Effector memory CD8-positive, alpha-beta T cell (primary cell): ENCODE measurements at regions not wholly inside any gene's neighbourhood (a gene's known extent, or its start where the extent isn't known, plus 50 kb on each side); places are given as distances from the start of the nearest gene placed in this dataset.

Experiments
- ATAC-seq: fragments of 150-1000 bp; cut with Tn5 transposase; replicated peaks from 2 replicates; pipeline ENCODE4 v1.10.0; 2021; ENCODE audit warnings: mild to moderate bottlenecking, moderate library complexity
- DNase-seq, 3 experiments: peaks; one replicate each; pipeline ENCODE4 v3.0.0; 2021
- H3K27ac Mint-ChIP-seq, 2 donors: one replicate each; pipeline ENCODE4 v1.8.0; 2022; ENCODE audit warnings: mild to moderate bottlenecking in 2 of 2, mixed read lengths in 2 of 2, moderate library complexity in 2 of 2
- H3K27me3 Mint-ChIP-seq, 2 donors: one replicate each; pipeline ENCODE4 v1.8.0; 2022; ENCODE audit warnings: mixed read lengths in 2 of 2
- H3K36me3 Mint-ChIP-seq: one replicate; pipeline ENCODE4 v1.8.0; 2022; ENCODE audit warnings: mild to moderate bottlenecking, moderate library complexity, mixed read lengths; ENCODE audit not compliant: insufficient read depth
- H3K4me1 Mint-ChIP-seq, 2 donors: one replicate each; pipeline ENCODE4 v1.8.0; 2022; ENCODE audit warnings: low read depth in 2 of 2, mixed read lengths in 2 of 2
- H3K4me3 Mint-ChIP-seq, 2 donors: one replicate each; pipeline ENCODE4 v1.8.0; 2022; ENCODE audit warnings: mild to moderate bottlenecking in 2 of 2, mixed read lengths in 2 of 2, moderate library complexity in 2 of 2
- H3K9me3 Mint-ChIP-seq, 2 donors: one replicate each; pipeline ENCODE4 v1.8.0; 2022; ENCODE audit warnings: mixed read lengths in 2 of 2

DNA sequence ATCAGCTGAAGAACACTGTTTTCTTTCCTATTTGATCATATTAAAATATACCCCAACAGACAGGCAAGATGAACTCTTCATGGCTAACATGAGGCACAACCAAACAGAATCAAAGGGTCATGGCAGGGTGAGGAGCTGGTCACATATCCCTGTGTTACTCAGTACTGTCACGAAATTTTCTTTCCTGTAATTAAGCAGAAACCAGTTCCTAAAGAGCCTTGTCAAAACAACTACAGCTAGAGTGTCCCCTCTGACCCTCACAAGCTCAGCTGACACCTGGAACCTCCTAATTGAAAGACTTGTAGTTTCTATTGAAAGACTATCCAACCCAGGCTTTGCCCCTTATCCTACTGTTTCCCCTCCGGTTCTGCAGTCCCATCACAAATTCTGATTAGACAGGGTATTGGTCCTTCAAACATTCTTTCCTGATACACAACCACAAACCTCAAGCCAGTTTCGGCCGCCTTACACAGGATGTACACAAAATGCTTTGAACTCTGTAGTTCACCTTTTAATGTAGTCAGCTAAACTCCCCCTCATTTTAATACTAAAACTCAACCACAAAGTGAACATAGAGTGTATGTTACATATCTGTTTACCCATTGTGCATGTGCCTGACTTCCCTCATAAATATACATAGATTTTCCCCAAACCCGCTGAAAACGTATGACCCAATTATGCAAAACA, 651.9 kb downstream of the MRPL39 start:
- DNase-seq, result no peak
- Mint-ChIP-seq H3K36me3 (no peaks in the 10 kb centered on the region), H3K27ac (no peak overlapping the region), H3K4me1 (no peaks in the 10 kb centered on the region), H3K9me3 (peaks cover 2 to 11% of the 10 kb centered on the region in 2 donors), H3K27me3 (no peaks in the 10 kb centered on the region), H3K4me3 (no peak overlapping the region)
- ATAC-seq, result no peak

- Mint-ChIP-seq H3K36me3 (no peaks in the 10 kb centered on the region), H3K27me3 (no peaks in the 10 kb centered on the region), H3K4me3 (no peak overlapping the region), H3K27ac (no peak overlapping the region), H3K9me3 (peaks cover 5 to 13% of the 10 kb centered on the region in 2 donors), H3K4me1 (no peaks in the 10 kb centered on the region)
- DNase-seq (no peak), ATAC-seq (no peak)
These were observed 659.1 kb downstream of the MRPL39 start for GRCh38 chr21:24948186-24948585.

GRCh38 chr21:24945910-24946309, 661.4 kb downstream of the MRPL39 start:
- no peak overlapping the region for H3K4me3 Mint-ChIP-seq
- no peak for ATAC-seq
- H3K4me1 Mint-ChIP-seq, result no peaks in the 10 kb centered on the region
- H3K27me3 Mint-ChIP-seq, result no peaks in the 10 kb centered on the region
- peaks cover 5 to 6% of the 10 kb centered on the region in 2 donors for H3K9me3 Mint-ChIP-seq
- H3K36me3 Mint-ChIP-seq, result no peaks in the 10 kb centered on the region
- no peak overlapping the region for H3K27ac Mint-ChIP-seq
- DNase-seq, result no peak

GRCh38 chr21:24941316-24942185, 665.7 kb downstream of the MRPL39 start:
- DNase-seq (no peak), ATAC-seq (no peak)
- H3K27ac Mint-ChIP-seq, result no peak overlapping the region
- no peaks in the 10 kb centered on the region for H3K27me3 Mint-ChIP-seq
- H3K36me3 Mint-ChIP-seq, result no peaks in the 10 kb centered on the region
- no peak overlapping the region for H3K4me3 Mint-ChIP-seq
- peaks cover 0 to 4% of the 10 kb centered on the region in 2 donors for H3K9me3 Mint-ChIP-seq
- no peaks in the 10 kb centered on the region for H3K4me1 Mint-ChIP-seq

DNA sequence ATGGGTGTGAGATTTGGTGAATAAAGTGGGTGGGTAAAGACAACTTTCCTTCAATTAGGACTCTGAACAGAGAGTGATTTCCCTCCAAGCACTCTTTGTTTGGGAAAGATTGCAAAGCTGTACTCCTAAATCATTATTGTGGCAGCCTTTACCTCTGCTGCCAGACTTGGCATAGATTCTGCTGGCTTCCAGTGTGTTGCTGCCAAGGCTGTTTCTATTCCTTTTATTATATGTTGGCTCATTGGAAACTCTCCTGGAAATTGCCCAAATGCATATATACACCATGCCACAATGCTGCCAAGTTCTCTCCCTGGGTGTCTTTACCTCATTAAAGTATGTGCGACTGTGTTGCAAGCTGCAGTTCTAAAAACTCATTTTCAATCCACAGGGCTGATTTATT, 668.0 kb downstream of the MRPL39 start:
- H3K36me3 Mint-ChIP-seq, result no peaks in the 10 kb centered on the region
- no peak overlapping the region for H3K4me3 Mint-ChIP-seq
- peaks cover 0 to 2% of the 10 kb centered on the region in 2 donors for H3K9me3 Mint-ChIP-seq
- H3K4me1 Mint-ChIP-seq, result no peaks in the 10 kb centered on the region
- ATAC-seq, result no peak
- H3K27ac Mint-ChIP-seq, result no peak overlapping the region
- no peak for DNase-seq
- no peaks in the 10 kb centered on the region for H3K27me3 Mint-ChIP-seq

DNA sequence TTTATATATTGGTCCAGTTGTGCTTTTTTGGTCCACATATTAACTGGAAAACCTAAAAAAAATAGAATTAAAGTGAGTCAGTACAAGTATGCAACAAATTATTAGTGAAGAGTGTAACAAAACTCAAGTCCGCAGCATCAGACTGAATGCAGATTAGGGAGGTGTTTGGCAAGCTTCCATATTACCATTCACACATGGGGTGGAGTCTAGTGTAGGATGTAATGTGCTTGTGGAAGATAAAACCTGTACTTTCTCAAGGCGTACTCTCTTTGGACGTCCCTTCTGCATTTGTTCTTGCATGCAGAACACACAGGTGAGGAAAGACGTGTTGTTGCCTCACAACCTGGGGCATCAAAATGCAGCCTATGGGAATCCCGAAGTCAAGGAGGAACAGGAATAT, 668.7 kb downstream of the MRPL39 start:
- Mint-ChIP-seq H3K4me3 (no peak overlapping the region), H3K4me1 (no peaks in the 10 kb centered on the region), H3K36me3 (no peaks in the 10 kb centered on the region), H3K9me3 (peaks cover 0 to 2% of the 10 kb centered on the region in 2 donors), H3K27ac (no peak overlapping the region), H3K27me3 (no peaks in the 10 kb centered on the region)
- DNase-seq (no peak), ATAC-seq (no peak)

GRCh38 chr21:24935991-24936390, 671.3 kb downstream of the MRPL39 start:
- Mint-ChIP-seq H3K27ac (no peak overlapping the region), H3K9me3 (peaks cover 0 to 2% of the 10 kb centered on the region in 2 donors), H3K4me1 (no peaks in the 10 kb centered on the region), H3K4me3 (no peak overlapping the region), H3K36me3 (no peaks in the 10 kb centered on the region), H3K27me3 (no peaks in the 10 kb centered on the region)
- DNase-seq (no peak), ATAC-seq (no peak)

DNA sequence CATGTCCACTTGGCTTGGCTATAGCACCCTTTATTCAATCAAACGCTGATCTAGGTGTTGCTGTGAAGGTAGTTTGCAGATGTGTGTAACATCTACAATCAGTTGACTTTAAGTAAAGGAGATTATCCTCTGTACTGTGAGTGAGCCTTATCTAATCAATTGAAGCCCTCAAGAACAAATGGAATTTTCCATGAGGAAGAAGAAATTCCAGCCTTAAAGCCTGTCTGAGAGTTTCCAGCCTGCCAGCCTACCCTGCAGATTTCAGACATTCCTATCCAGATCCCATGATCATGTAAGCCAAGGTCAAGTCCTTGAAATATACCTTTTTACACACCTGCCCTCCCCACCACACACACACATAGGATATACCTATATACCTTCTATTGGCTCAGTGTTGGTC, 696.7 kb downstream of the MRPL39 start:
- no peak for DNase-seq
- peaks cover 3% of the 10 kb centered on the region for H3K36me3 Mint-ChIP-seq
- no peak overlapping the region for H3K4me3 Mint-ChIP-seq
- no peak overlapping the region for H3K27ac Mint-ChIP-seq
- peaks cover 0 to 1% of the 10 kb centered on the region in 2 donors for H3K9me3 Mint-ChIP-seq
- ATAC-seq, result no peak
- no peaks in the 10 kb centered on the region for H3K27me3 Mint-ChIP-seq
- H3K4me1 Mint-ChIP-seq, result no peaks in the 10 kb centered on the region

GRCh38 chr21:24903994-24904635, 703.2 kb downstream of the MRPL39 start:
- ATAC-seq (no peak), DNase-seq (no peak)
- no peaks in the 10 kb centered on the region for H3K27me3 Mint-ChIP-seq
- H3K4me3 Mint-ChIP-seq, result no peak overlapping the region
- no peaks in the 10 kb centered on the region for H3K4me1 Mint-ChIP-seq
- H3K36me3 Mint-ChIP-seq, result no peaks in the 10 kb centered on the region
- peaks cover 4 to 5% of the 10 kb centered on the region in 2 donors for H3K9me3 Mint-ChIP-seq
- H3K27ac Mint-ChIP-seq, result no peak overlapping the region

GRCh38 chr21:24899138-24899537, 708.1 kb downstream of the MRPL39 start:
- no peak for ATAC-seq

DNA sequence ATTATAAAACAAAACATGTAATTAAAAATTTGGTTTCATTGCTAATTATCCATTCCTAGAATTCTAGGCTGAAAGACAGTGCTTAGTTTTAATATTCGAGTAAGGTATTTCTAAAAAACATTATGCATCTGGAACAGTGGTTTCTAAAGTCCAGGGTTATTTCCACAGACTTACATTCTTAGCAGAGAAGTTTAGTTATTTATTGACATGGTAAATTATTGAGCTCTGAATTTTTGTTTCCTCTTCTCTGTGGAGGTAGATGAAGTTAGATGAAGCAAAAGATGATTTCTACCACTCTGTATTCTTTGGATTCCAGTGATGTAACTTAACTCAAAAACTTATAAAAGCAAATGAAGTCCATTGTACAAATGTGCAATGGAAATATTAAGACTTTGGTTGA, 709.4 kb downstream of the MRPL39 start:
- DNase-seq (no peak), ATAC-seq (no peak)
- H3K27ac Mint-ChIP-seq, result no peak overlapping the region
- no peaks in the 10 kb centered on the region for H3K4me1 Mint-ChIP-seq
- H3K9me3 Mint-ChIP-seq, result peaks cover 4 to 15% of the 10 kb centered on the region in 2 donors
- no peaks in the 10 kb centered on the region for H3K27me3 Mint-ChIP-seq
- H3K4me3 Mint-ChIP-seq, result no peak overlapping the region
- no peaks in the 10 kb centered on the region for H3K36me3 Mint-ChIP-seq

More at GRCh38 chr21:24899138-24899537, 708.1 kb downstream of the MRPL39 start:
- H3K4me1 Mint-ChIP-seq, result no peaks in the 10 kb centered on the region
- H3K27ac Mint-ChIP-seq, result no peak overlapping the region
- DNase-seq, result no peak
- no peaks in the 10 kb centered on the region for H3K36me3 Mint-ChIP-seq
- no peaks in the 10 kb centered on the region for H3K27me3 Mint-ChIP-seq
- H3K4me3 Mint-ChIP-seq, result no peak overlapping the region
- H3K9me3 Mint-ChIP-seq, result peaks cover 4 to 15% of the 10 kb centered on the region in 2 donors

GRCh38 chr21:24896735-24897124, 710.6 kb downstream of the MRPL39 start:
- ATAC-seq (no peak), DNase-seq (no peak)
- Mint-ChIP-seq H3K9me3 (peaks cover 2 to 9% of the 10 kb centered on the region in 2 donors), H3K27ac (no peak overlapping the region), H3K4me1 (no peaks in the 10 kb centered on the region), H3K36me3 (no peaks in the 10 kb centered on the region), H3K4me3 (no peak overlapping the region), H3K27me3 (no peaks in the 10 kb centered on the region)

- Mint-ChIP-seq H3K36me3 (no peaks in the 10 kb centered on the region), H3K4me3 (no peak overlapping the region), H3K9me3 (peaks cover 2 to 9% of the 10 kb centered on the region in 2 donors), H3K27ac (no peak overlapping the region), H3K27me3 (no peaks in the 10 kb centered on the region), H3K4me1 (no peaks in the 10 kb centered on the region)
- ATAC-seq, result no peak
- DNase-seq, result no peak
These were observed 711.2 kb downstream of the MRPL39 start for GRCh38 chr21:24895885-24896734.
